ENCODE measurements at regions not wholly inside any gene's neighbourhood (a gene's known extent, or its start where the extent isn't known, plus 50 kb on each side); places are given as distances from the start of the nearest gene placed in this dataset.

GRCh38 chr4:128385683-128386304 is 98.2 kb upstream of the PGRMC2 start:
- peak overlapping the region in 18 of 21 experiments; percentile 17 to 82 (median 74) for H3K27ac ChIP-seq
- no peak overlapping the region for H3K4me3 ChIP-seq

- H3K27ac ChIP-seq: peak overlapping the region in 10 of 21 experiments; percentile 22 to 82 (median 76)
- H3K4me3 ChIP-seq: no peak overlapping the region
Observed at GRCh38 chr4:128384765-128385598, 97.4 kb upstream of the PGRMC2 start.

GRCh38 chr4:128384091-128384520 is 96.5 kb upstream of the PGRMC2 start:
- H3K27ac ChIP-seq: no peak overlapping the region

GRCh38 chr4:128381748-128382559 is 94.3 kb upstream of the PGRMC2 start:
- no peak overlapping the region for H3K4me3 ChIP-seq
- H3K27ac ChIP-seq: no peak overlapping the region

More at GRCh38 chr4:128384091-128384520, 96.5 kb upstream of the PGRMC2 start:
- H3K4me3 ChIP-seq: no peak overlapping the region

- Histone ChIP-seq H3K4me3 (no peak overlapping the region), H3K27ac (peak overlapping the region in 1 of 21 experiments; percentile 24)
Observed at GRCh38 chr4:128380306-128380705, 92.7 kb upstream of the PGRMC2 start.

GRCh38 chr4:128379860-128380259 is 92.2 kb upstream of the PGRMC2 start:
- Histone ChIP-seq H3K4me3 (no peak overlapping the region), H3K27ac (peak overlapping the region in 1 of 21 experiments; percentile 24)

- no peak overlapping the region for H3K27ac ChIP-seq
- H3K4me3 ChIP-seq: no peak overlapping the region
Observed at GRCh38 chr4:128378668-128379067, 91.1 kb upstream of the PGRMC2 start.

- H3K4me3 ChIP-seq: no peak overlapping the region
Observed at GRCh38 chr4:128376958-128377357, 89.3 kb upstream of the PGRMC2 start.

GRCh38 chr4:128376303-128376702 is 88.7 kb upstream of the PGRMC2 start:
- H3K27ac ChIP-seq: no peak overlapping the region
- no peak overlapping the region for H3K4me3 ChIP-seq

More at GRCh38 chr4:128376958-128377357, 89.3 kb upstream of the PGRMC2 start:
- H3K27ac ChIP-seq: no peak overlapping the region

- Histone ChIP-seq H3K27ac (no peak overlapping the region), H3K4me3 (no peak overlapping the region)
Observed at GRCh38 chr4:128373628-128374027, 86.0 kb upstream of the PGRMC2 start.

- H3K27ac ChIP-seq: peak overlapping the region in 4 of 21 experiments; percentile 10 to 33 (median 12)
- no peak overlapping the region for H3K4me3 ChIP-seq
Observed at GRCh38 chr4:128371876-128372275, 84.3 kb upstream of the PGRMC2 start.

GRCh38 chr4:128371001-128371777 is 83.6 kb upstream of the PGRMC2 start:
- Histone ChIP-seq H3K27ac (peak overlapping the region in 4 of 21 experiments; percentile 10 to 33 (median 12)), H3K4me3 (no peak overlapping the region)

GRCh38 chr4:128366212-128366611 is 78.6 kb upstream of the PGRMC2 start:
- Histone ChIP-seq H3K27ac (no peak overlapping the region), H3K4me3 (no peak overlapping the region)

GRCh38 chr4:128364565-128364964 is 77.0 kb upstream of the PGRMC2 start:
- Histone ChIP-seq H3K4me3 (no peak overlapping the region), H3K27ac (no peak overlapping the region)

GRCh38 chr4:128363966-128364365 is 76.4 kb upstream of the PGRMC2 start:
- Histone ChIP-seq H3K4me3 (no peak overlapping the region), H3K27ac (no peak overlapping the region)

- H3K27ac ChIP-seq: no peak overlapping the region
- H3K4me3 ChIP-seq: no peak overlapping the region
Observed at GRCh38 chr4:128362760-128363159, 75.1 kb upstream of the PGRMC2 start.

- Histone ChIP-seq H3K27ac (no peak overlapping the region), H3K4me3 (no peak overlapping the region)
Observed at GRCh38 chr4:128359422-128359821, 71.8 kb upstream of the PGRMC2 start.

- H3K4me3 ChIP-seq: no peak overlapping the region
Observed at GRCh38 chr4:128358913-128359279, 71.3 kb upstream of the PGRMC2 start.

GRCh38 chr4:128358231-128358912 is 70.8 kb upstream of the PGRMC2 start:
- H3K4me3 ChIP-seq: no peak overlapping the region
- H3K27ac ChIP-seq: peak overlapping the region in 2 of 21 experiments; percentile 27 to 43

More at GRCh38 chr4:128358913-128359279, 71.3 kb upstream of the PGRMC2 start:
- peak overlapping the region in 3 of 21 experiments; percentile 27 to 43 (median 29) for H3K27ac ChIP-seq

Data from skin epidermis (tissue), 12 donors.